Mesendoderm (in vitro differentiated cells): ENCODE measurements at regions not wholly inside any gene's neighbourhood (a gene's known extent, or its start where the extent isn't known, plus 50 kb on each side); places are given as distances from the start of the nearest gene placed in this dataset.

Experiments used
- DNase-seq: peaks from one replicate; pipeline ENCODE4 v3.0.0; 2013
- H2AK5ac ChIP-seq: 2 replicates; pipeline ENCODE4 v1.6.1; 2013; ENCODE audit warnings: low read length, inconsistent platforms
- H2BK120ac ChIP-seq: 2 replicates; pipeline ENCODE4 v1.6.1; 2013; ENCODE audit warnings: low read depth, mild to moderate bottlenecking, low read length, moderate library complexity, mixed read lengths
- H2BK15ac ChIP-seq: replicated peaks from 2 replicates; pipeline ENCODE4 v1.6.1; 2013; ENCODE audit warnings: low read depth, mild to moderate bottlenecking, moderate library complexity
- H2BK5ac ChIP-seq: 2 replicates; pipeline ENCODE4 v1.6.1; 2013; ENCODE audit warnings: low read length, inconsistent platforms
- H3K18ac ChIP-seq: 2 replicates; pipeline ENCODE4 v1.6.1; 2013; ENCODE audit warnings: mild to moderate bottlenecking, low read length, mixed read lengths
- H3K23ac ChIP-seq: one replicate; pipeline ENCODE4 v1.6.1; 2013; ENCODE audit warnings: low read length
- H3K27ac ChIP-seq: 2 replicates; pipeline ENCODE4 v1.5.1; 2013; ENCODE audit warnings: low read depth, mild to moderate bottlenecking, inconsistent platforms, low read length, moderate library complexity
- H3K27me3 ChIP-seq: 2 replicates; pipeline ENCODE4 v1.6.1; 2013; ENCODE audit warnings: low read length, control low read depth, mild to moderate bottlenecking, inconsistent platforms; ENCODE audit not compliant: insufficient read depth, poor library complexity
- H3K36me3 ChIP-seq: 2 replicates; pipeline ENCODE4 v1.6.1; 2013; ENCODE audit warnings: low read length, inconsistent platforms; ENCODE audit not compliant: control insufficient read depth, insufficient read depth
- H3K4ac ChIP-seq: one replicate; pipeline ENCODE4 v1.6.1; 2013; ENCODE audit warnings: low read depth, mild to moderate bottlenecking, low read length, moderate library complexity
- H3K4me1 ChIP-seq: 2 replicates; pipeline ENCODE4 v1.6.1; 2013; ENCODE audit warnings: low read depth, low read length, inconsistent platforms; ENCODE audit not compliant: control insufficient read depth
- H3K4me2 ChIP-seq: 2 replicates; pipeline ENCODE4 v1.6.1; 2013; ENCODE audit warnings: low read length
- H3K4me3 ChIP-seq: 2 replicates; pipeline ENCODE4 v1.5.1; 2013; ENCODE audit warnings: mild to moderate bottlenecking, low read length
- H3K56ac ChIP-seq: one replicate; pipeline ENCODE4 v1.6.1; 2013; ENCODE audit warnings: low read length
- H3K79me1 ChIP-seq: 2 replicates; pipeline ENCODE4 v1.6.1; 2013; ENCODE audit warnings: low read length, inconsistent platforms
- H3K79me2 ChIP-seq: 2 replicates; pipeline ENCODE4 v1.6.1; 2013; ENCODE audit warnings: mild to moderate bottlenecking, low read length; ENCODE audit not compliant: control insufficient read depth, insufficient read depth
- H3K9ac ChIP-seq: 2 replicates; pipeline ENCODE4 v1.6.1; 2013; ENCODE audit warnings: low read length, inconsistent platforms
- H4K5ac ChIP-seq: one replicate; pipeline ENCODE4 v1.6.1; 2013; ENCODE audit warnings: low read length
- H4K8ac ChIP-seq: one replicate; pipeline ENCODE4 v1.6.1; 2013; ENCODE audit warnings: low read depth, mild to moderate bottlenecking, control low read depth, low read length, moderate library complexity
- WGBS: extraction: QIAGEN DNeasy Blood & Tissue Kit; methylation state at CpG from one replicate; pipeline ENCODE4 v1.1.7; 2013; ENCODE audit warnings: low lambda C conversion rate, missing lambda C conversion rate; ENCODE audit not compliant: insufficient coverage; ENCODE audit errors: extremely low coverage; 5-methylcytosine and 5-hydroxymethylcytosine counted together

- Histone ChIP-seq H3K79me2 (no peaks in the 10 kb centered on the region), H4K5ac (no peak overlapping the region), H3K4me2 (no peak overlapping the region), H2AK5ac (no peak overlapping the region), H3K27ac (no peak overlapping the region), H3K9ac (no peak overlapping the region), H3K79me1 (no peaks in the 10 kb centered on the region), H3K4me1 (peaks cover 3% of the 10 kb centered on the region), H3K18ac (no peak overlapping the region), H3K23ac (no peak overlapping the region), H4K8ac (no peak overlapping the region), H3K4me3 (no peak overlapping the region), H3K4ac (no peak overlapping the region), H2BK15ac (no peak overlapping the region), H3K56ac (no peak overlapping the region), H2BK5ac (no peak overlapping the region), H2BK120ac (no peak overlapping the region), H3K36me3 (no peaks in the 10 kb centered on the region), H3K27me3 (no peaks in the 10 kb centered on the region)
- DNase-seq = no peak
- WGBS = no CpG with 5 or more reads among the region's 3 CpGs
Observed at GRCh38 chr11:31872076-31872443, 60.9 kb upstream of the PAX6 start.

- no peak overlapping the region for H3K18ac ChIP-seq
- no peak overlapping the region for H2AK5ac ChIP-seq
- H3K36me3 ChIP-seq = no peaks in the 10 kb centered on the region
- peaks cover 3% of the 10 kb centered on the region for H3K4me1 ChIP-seq
- WGBS = no CpG with 5 or more reads among the region's 10 CpGs
- H3K4me2 ChIP-seq = no peak overlapping the region
- H3K79me2 ChIP-seq = no peaks in the 10 kb centered on the region
- no peak overlapping the region for H4K5ac ChIP-seq
- H3K23ac ChIP-seq = no peak overlapping the region
- H2BK120ac ChIP-seq = no peak overlapping the region
- peak overlapping the region; percentile 62 for H3K56ac ChIP-seq
- no peak overlapping the region for H3K27ac ChIP-seq
- no peaks in the 10 kb centered on the region for H3K79me1 ChIP-seq
- H2BK5ac ChIP-seq = no peak overlapping the region
- no peak overlapping the region for H3K4me3 ChIP-seq
- no peak overlapping the region for H3K4ac ChIP-seq
- no peak overlapping the region for H2BK15ac ChIP-seq
- no peak overlapping the region for H4K8ac ChIP-seq
- no peaks in the 10 kb centered on the region for H3K27me3 ChIP-seq
- peak overlapping the region; percentile 4 for H3K9ac ChIP-seq
- DNase-seq = no peak
Observed at GRCh38 chr11:31871310-31872075, 60.4 kb upstream of the PAX6 start.

GRCh38 chr11:31870609-31871309 lies 59.6 kb upstream of the PAX6 start:
- no CpG with 5 or more reads among the region's 13 CpGs for WGBS
- H3K36me3 ChIP-seq = no peaks in the 10 kb centered on the region

GRCh38 chr11:31869986-31870385 lies 58.9 kb upstream of the PAX6 start:
- Histone ChIP-seq H3K79me1 (no peaks in the 10 kb centered on the region), H3K4me2 (no peak overlapping the region), H3K56ac (no peak overlapping the region), H2BK15ac (no peak overlapping the region), H4K5ac (no peak overlapping the region), H2BK5ac (no peak overlapping the region), H3K79me2 (no peaks in the 10 kb centered on the region), H3K9ac (no peak overlapping the region), H3K23ac (no peak overlapping the region), H3K4me1 (peaks cover 3% of the 10 kb centered on the region), H3K36me3 (no peaks in the 10 kb centered on the region), H3K27ac (no peak overlapping the region), H3K27me3 (no peaks in the 10 kb centered on the region), H3K4me3 (no peak overlapping the region), H4K8ac (no peak overlapping the region), H3K18ac (no peak overlapping the region), H2BK120ac (no peak overlapping the region), H3K4ac (no peak overlapping the region), H2AK5ac (no peak overlapping the region)
- WGBS = no CpG with 5 or more reads among the region's 5 CpGs
- DNase-seq = no peak

More at GRCh38 chr11:31870609-31871309, 59.6 kb upstream of the PAX6 start:
- DNase-seq = peak; percentile 92
- Histone ChIP-seq H3K79me1 (no peaks in the 10 kb centered on the region), H2BK15ac (no peak overlapping the region), H3K4me1 (peaks cover 3% of the 10 kb centered on the region), H2BK120ac (no peak overlapping the region), H2BK5ac (no peak overlapping the region), H3K27ac (no peak overlapping the region), H3K9ac (peak overlapping the region; percentile 13), H3K4me2 (peak overlapping the region; percentile 11), H3K27me3 (no peaks in the 10 kb centered on the region), H3K4me3 (no peak overlapping the region), H3K56ac (no peak overlapping the region), H4K5ac (no peak overlapping the region), H3K79me2 (no peaks in the 10 kb centered on the region), H3K18ac (no peak overlapping the region), H3K23ac (no peak overlapping the region), H4K8ac (no peak overlapping the region), H3K4ac (no peak overlapping the region), H2AK5ac (no peak overlapping the region)

GRCh38 chr11:31865606-31866300 lies 54.6 kb upstream of the PAX6 start:
- H3K36me3 ChIP-seq = no peaks in the 10 kb centered on the region
- H3K4me1 ChIP-seq = no peaks in the 10 kb centered on the region
- no peak overlapping the region for H2BK5ac ChIP-seq
- no peak overlapping the region for H4K5ac ChIP-seq
- H2BK120ac ChIP-seq = no peak overlapping the region
- H2AK5ac ChIP-seq = no peak overlapping the region
- H3K56ac ChIP-seq = no peak overlapping the region
- H3K23ac ChIP-seq = no peak overlapping the region
- WGBS = no CpG with 5 or more reads among the region's 12 CpGs
- H3K79me2 ChIP-seq = no peaks in the 10 kb centered on the region
- no peak for DNase-seq
- no peak overlapping the region for H3K4me3 ChIP-seq
- H3K27ac ChIP-seq = no peak overlapping the region
- no peak overlapping the region for H2BK15ac ChIP-seq
- H3K9ac ChIP-seq = no peak overlapping the region
- no peak overlapping the region for H3K18ac ChIP-seq
- H3K79me1 ChIP-seq = no peaks in the 10 kb centered on the region
- H3K27me3 ChIP-seq = no peaks in the 10 kb centered on the region
- H3K4ac ChIP-seq = no peak overlapping the region
- no peak overlapping the region for H3K4me2 ChIP-seq
- H4K8ac ChIP-seq = no peak overlapping the region
